Keratinocyte (primary cell): ENCODE measurements at regions not wholly inside any gene's neighbourhood (a gene's known extent, or its start where the extent isn't known, plus 50 kb on each side); places are given as distances from the start of the nearest gene placed in this dataset.

ENCODE experiments used
- EZH2 ChIP-seq: IDR thresholded peaks from one replicate; pipeline ENCODE4 v1.6.1; 2012; ENCODE audit warnings: inconsistent platforms, mild to moderate bottlenecking, low read length, moderate library complexity
- TF ChIP-seq, protein P1 (sequence below), 3 experiments: IDR thresholded peaks in 1 of 3; conservative IDR thresholded peaks in 1 of 3; optimal IDR thresholded peaks in 1 of 3; 2 replicates in 2 of 3; 3 replicates in 1 of 3; pipeline versions ENCODE3 to v1.5.1; 2011; ENCODE audit warnings: low read length in 3 of 3, mild to moderate bottlenecking in 3 of 3, moderate library complexity in 2 of 3, control low read depth in 1 of 3, inconsistent platforms in 1 of 3; ENCODE audit not compliant: insufficient read depth in 2 of 3; ENCODE audit errors: extremely low read depth in 1 of 3

GRCh38 chr13:58850161-58850560, 1218.6 kb downstream of the PCDH17 start:
- TF ChIP-seq EZH2: no peak
- TF ChIP-seq, protein P1, sequence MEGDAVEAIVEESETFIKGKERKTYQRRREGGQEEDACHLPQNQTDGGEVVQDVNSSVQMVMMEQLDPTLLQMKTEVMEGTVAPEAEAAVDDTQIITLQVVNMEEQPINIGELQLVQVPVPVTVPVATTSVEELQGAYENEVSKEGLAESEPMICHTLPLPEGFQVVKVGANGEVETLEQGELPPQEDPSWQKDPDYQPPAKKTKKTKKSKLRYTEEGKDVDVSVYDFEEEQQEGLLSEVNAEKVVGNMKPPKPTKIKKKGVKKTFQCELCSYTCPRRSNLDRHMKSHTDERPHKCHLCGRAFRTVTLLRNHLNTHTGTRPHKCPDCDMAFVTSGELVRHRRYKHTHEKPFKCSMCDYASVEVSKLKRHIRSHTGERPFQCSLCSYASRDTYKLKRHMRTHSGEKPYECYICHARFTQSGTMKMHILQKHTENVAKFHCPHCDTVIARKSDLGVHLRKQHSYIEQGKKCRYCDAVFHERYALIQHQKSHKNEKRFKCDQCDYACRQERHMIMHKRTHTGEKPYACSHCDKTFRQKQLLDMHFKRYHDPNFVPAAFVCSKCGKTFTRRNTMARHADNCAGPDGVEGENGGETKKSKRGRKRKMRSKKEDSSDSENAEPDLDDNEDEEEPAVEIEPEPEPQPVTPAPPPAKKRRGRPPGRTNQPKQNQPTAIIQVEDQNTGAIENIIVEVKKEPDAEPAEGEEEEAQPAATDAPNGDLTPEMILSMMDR (optimal IDR thresholded peaks at IDR 0.05 in 1 of 3, IDR thresholded peaks at IDR 0.05 in 1 of 3, conservative IDR thresholded peaks at IDR 0.05 in 1 of 3; ENCODE audit: extremely low read depth in 1 of 3, insufficient read depth in 2 of 3, low read length in 3 of 3): no peak
